GM19467 (cell line): ENCODE measurements at regions not wholly inside any gene's neighbourhood (a gene's known extent, or its start where the extent isn't known, plus 50 kb on each side); places are given as distances from the start of the nearest gene placed in this dataset.

Experiments used
- ATAC-seq: cut with Tn5 transposase; IDR thresholded peaks from one replicate; pipeline ENCODE4 v1.9.1; 2021; ENCODE audit warnings: mild to moderate bottlenecking, moderate library complexity; ENCODE audit not compliant: unreplicated experiment

DNA sequence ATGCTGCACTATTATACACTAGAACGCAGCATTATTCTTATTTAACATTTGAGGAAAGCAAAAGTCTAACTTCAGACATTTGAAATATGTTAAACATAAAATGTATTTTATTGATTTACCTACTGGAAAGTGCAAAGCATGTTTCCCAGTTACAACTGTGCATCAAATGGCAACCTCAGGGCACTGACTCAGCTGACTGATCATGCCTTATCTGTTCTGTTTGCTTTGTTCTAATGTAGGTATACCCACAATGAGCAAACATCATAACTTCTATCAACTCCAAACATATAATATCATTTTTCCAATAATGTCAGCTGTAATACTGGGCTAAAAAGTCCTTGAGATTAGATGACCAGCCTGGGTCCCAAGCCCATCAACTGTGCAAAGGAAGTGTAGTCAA is 431.0 kb downstream of the FOXG1 start:
- ATAC-seq = no peak

DNA sequence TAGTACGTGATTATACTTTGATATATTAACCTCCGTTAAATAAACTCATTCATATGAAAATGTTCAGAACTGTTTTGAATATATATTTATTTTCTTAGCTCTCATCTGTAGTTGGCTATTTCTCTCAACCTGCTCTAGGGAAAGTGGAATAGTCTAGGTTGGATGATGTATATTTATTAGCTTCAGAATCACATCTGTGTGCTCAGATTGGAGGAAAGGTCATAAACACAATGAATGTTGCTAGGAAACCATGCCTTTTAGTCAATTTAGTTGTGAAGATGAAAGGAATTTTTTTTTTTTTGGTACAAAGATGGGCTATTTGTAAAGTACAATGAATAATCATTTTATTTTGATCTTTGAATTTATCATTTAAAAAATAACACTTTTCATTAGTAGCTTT is 439.1 kb downstream of the FOXG1 start:
- ATAC-seq = no peak

DNA sequence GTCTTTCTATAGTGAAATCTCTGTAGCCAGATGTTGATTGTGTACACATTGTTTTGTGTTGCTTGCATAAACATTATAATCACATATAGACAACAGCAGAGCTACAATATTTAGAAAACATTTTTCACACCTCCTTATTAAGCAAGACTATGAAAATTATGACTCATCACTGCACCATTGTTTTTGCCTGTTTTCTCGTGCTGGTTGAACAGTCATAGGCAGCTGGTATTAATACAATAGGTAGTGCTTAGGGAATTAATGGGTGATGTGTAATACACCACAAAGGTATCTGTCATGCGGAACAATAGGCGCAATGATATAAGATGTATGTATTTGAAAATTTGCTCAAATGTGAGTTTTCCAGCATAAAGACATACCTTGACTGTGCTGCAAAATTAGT is 449.3 kb downstream of the FOXG1 start:
- ATAC-seq = no peak

DNA sequence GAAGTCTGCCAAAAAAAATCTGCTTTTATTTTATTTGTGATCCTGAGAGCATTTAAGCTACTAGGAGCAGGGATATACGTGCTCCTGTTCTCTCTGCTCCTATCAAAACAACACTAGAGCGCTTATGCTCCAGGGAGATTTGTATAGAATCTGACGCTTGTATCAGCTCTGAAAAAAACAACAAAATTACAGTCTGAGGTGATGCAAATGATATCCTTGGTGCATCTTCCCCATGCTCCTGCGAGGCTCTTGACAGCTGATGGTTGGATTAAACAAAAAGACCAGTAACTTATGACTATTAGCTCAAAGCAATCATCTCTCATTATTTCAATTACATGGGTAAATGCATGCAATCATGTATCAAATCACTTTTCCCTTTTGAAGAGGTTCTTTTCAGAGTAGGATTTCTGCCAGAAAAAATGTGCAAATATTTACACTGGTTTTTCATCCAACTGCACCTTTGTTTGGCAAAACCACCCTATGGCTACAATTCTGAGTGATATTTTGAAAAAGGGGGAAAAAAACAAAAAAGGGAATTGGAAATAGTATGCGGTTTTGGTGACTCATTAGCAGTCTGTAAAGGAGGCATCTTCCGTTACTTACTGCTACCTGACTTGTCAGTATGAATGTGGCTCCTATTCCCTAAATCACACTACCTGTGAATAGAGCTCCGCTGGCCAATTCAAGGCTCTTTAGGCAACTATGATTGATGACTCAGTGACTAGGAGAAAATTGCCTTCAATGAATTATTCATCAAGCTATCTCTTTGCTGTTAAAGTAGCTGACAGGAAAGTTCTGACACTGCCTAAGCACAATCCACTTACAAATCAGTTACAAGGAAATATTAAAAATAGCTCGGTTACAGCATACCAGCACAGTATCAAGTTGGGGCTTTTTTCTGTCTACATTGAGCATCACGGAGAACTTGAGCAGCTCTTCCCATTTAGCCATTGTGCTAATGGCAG is 450.0 kb downstream of the FOXG1 start:
- ATAC-seq = no peak

DNA sequence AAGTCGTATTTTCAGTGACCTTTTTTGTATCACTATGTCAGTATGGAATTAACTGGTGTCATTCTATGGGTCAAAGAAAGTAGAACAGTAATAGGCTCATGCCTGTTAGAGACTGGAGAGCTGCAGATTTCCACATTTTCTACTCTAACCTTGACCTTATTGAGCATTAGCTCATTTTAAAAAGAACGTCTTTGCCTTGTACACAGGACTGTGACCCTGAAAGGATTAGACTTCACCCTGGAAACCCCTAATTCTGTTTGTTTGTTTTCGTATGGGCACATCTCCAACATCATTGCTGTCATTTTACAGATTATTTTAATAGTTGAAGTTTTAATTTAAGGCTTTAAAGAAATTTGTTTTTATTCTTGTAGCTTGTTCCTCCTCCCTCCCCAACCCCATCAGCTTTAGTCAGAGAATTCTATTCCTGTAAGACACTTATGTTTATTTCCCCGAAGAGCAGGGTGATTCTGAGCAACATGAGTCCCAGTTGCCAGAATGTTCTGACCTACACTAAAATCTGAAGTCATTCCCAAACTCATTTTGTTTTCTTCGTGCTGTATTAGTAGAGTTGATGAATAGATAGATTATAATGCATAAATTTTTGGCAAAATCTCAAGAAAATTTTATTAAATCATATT is 451.3 kb downstream of the FOXG1 start:
- ATAC-seq = no peak

DNA sequence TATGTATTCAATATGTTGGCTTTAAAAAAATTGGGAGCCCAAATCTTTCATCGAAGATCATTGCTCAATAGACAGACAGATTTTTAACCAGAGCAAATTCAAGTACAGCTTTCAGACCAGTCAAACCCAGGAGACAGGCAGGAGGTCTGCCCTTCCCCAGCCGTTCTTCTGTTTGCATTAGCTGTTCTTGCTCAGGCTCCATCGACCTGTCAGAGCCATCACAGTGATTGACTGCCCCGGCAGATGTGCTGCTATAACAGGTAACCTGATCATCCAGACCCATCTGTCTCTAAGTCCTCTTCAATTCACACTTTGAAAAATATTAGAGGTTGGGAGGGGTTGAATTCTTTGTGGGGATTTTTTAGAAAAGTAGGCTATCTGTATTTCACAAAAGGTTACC is 453.5 kb downstream of the FOXG1 start:
- ATAC-seq = no peak

DNA sequence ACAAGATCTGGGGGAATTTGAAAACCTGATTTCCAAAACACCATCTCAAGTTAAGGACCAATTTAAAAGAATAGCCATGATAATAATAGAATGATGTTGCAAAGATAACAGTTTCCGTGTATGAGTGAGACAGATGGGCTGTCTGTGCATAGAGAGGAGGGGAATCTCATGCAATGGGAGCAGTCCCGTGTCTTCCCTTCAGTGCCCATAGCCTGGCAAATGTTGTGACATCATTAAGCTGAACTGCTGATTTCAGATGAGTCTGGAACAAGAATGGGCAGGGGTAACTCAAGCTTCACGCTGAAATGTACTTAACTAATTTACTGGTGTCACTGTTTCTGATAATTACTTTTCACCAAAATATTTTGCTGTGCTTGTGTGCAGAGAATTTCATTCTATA is 454.0 kb downstream of the FOXG1 start:
- no peak for ATAC-seq

DNA sequence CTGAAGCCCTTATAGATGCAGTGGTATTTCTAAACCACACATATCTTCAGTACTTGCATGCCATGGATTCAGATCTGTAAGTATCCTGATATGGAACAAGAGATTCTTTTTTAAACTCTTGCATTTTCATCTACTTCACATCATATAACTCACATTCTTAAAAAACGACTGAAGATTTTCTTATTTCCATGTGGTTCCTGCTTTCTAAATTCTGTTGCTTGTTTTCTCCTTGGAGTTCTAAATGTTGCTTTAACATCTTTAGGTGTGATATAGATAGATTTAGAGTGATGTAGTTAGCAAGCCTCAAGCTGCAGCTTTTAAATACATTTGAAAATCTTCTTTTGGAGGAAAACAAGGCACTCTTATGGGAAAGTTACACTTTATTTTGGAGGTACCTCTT is 455.4 kb downstream of the FOXG1 start:
- ATAC-seq = no peak

DNA sequence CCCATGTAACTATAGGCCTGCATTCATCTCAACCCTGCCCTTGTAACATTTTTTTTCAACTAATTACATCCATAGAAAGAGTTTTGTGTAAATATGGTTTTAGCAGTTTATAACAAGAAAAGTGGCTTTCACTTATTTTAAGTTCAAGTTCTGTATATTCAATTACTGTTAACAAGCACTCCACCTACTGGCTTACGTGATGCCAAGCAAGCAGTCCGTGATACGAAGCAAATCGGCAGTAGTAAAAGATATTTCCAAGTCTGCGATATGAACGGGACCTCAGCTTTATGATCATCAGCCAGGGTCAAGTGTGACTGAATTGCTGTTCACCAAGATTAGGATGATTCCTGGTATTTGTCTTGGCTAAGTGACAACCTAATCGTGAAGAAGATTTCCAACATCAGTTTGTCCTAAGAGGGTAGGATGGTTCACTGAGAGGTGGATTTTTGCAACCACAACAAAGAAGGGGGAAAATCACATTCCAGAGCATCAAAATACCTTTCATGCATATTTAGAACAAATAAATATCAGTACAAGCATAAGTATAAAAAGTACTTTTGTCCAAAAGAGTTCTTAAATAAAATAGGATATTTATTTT is 456.2 kb downstream of the FOXG1 start:
- ATAC-seq = no peak

DNA sequence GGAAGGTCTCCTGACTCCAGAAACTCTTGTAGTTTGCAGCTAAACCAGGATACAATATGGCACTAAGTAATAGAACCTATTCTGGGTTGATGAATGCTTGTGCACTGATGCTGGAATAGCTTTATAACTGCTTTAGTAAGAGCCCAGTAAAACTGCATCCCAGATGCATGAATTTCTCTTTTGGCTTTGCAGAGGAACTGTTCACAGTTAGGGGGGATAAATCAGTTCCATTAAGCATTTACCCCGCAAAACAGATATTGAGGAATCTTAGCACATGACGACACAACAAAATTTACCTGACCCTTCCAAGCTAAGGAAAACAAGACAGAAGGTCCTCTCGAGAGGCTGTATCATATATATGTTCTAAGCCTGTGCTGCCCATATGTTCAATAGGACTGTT is 457.4 kb downstream of the FOXG1 start:
- no peak for ATAC-seq

DNA sequence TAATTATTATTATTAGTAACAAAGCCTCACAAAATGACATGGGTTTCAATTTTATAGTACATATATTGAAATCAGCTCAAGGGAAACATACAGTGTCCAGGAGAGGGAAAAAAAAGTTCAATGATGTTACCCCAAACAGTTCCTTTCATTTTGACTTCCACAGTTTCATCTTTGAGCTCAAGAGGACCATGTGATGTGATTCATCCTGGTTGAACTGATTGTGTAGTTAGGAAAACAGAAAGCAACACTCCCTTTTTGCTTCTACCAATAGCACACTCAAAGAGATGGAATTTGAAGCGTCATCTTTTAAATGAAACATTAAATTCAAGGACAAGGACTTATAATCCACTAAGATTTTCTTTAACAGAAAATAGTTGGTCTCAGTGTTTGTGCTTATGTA is 461.0 kb downstream of the FOXG1 start:
- ATAC-seq = no peak

DNA sequence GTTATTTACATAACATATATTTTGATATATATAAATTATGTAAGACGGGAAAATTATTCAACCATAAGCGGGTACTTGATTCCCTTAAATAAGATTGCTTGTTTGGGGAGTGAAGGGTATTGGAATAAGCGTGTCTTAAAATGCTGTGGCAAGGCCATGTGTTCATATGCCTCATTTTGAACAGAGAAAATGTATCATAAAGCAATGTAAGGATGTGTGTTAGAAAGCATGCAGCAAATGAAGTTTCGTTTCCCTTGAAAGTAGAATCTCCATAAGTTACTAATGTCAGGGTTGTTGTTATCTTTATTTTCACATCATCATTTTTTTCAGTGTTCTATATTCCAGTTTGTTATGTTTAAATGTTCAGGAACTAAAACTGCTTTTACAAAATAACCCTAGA is 465.6 kb downstream of the FOXG1 start:
- no peak for ATAC-seq

DNA sequence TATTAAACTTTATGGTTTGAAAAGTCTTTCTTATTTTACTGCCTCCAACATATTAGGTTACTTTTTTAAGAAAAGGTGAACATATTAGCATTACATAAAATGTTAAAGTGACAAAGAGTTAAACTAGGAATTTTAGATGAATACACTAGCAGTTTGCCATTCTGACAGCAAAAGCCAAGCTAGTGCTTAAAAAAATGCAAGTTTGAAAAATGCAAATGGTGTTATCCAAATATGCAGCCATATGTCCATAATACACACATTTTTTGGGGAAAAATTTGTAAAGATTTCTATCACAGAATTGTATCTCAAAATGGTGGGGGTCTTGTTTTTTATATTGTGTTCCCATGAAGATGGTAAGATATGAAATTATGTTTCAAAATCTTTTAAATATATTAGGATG is 466.1 kb downstream of the FOXG1 start:
- no peak for ATAC-seq

DNA sequence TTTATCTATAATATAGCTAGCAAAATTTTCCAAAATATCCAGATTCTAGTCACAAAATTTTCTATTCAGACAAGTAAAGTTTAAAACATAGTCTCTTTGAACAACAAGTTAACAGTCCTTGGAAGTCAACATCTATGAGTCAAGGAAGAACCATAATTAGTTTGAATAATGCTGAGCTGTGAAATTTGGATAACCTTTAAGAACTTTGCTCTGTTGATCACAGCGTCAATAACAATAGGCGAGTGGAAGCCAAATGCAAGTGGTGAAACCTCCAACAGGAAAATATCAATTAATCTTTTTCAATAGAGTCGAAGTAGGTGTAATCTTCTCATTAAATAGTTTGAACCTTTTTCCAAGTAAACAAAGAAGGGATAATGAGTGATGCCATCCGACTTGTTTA is 466.6 kb downstream of the FOXG1 start:
- ATAC-seq = no peak

DNA sequence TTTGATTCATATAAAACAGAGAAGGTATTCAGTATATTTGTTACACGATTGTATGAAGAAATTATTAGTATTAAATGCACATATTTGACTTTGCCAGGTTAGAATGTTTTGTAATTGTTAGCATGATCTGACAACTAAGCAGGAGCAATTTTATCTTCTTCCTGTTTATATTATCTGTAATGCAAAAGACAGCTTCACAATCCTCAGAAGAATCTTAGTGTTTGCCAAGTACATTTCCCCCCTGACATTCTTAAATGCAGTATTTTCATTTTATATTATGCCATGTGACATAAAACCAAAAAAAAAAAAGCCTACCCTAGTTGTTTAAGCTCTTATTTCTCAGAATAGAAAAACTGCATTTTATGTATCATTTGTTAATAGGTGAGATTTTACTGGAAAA is 469.4 kb downstream of the FOXG1 start:
- no peak for ATAC-seq

DNA sequence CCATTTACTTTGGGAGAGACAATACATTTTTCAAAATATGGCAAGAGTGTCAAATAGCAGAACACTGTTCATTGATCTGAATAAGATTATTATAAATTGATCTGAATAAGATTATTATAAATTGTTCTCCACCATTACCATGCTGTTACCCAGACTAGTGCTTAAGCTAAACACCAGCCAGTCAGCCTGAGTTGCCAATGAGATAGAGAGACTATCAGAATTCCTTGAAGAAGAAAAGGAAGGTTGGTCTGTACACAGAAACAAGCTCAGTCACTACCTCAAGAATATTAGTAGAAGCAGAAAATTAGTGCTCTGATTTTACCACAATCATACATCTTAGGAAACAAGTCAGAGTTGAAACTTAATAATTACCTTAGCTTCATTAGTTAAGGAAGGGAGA is 469.8 kb downstream of the FOXG1 start:
- ATAC-seq = no peak

DNA sequence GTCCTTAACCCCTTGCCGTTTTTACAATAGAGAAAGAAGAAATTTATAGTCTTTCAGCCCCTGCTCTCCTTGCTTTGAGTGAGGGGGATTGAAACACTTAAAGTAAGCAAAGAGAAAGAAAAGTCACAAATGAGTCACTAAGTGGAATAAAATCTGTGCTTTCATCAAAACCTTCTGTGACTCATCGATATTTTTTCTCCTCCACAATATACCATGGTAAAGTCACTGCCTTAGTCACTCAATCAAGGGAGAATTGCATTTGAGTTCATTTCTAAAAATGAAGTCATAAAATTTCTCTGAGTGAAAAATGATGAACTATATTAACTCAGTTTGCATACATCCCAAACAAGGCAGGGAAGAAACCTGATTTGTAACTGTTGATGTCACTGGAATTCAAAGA is 470.3 kb downstream of the FOXG1 start:
- no peak for ATAC-seq

DNA sequence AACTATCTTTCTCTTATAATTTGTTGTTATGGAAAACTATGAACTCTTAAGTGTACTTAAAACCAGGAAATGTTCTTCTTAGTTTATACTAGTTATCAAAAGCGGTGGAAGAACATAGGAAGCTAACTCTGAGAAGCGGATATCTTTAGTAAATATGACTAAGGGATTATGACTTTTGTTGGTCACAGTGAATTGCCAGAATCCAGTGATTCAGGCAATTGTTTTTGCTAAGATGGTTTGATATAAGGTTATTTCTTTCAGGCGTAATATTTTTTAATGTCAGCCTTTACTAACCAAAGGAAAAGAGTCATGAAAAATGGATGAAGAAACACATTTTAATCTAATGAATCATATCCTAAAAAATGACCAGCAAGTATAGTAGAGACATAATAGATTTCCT is 473.5 kb downstream of the FOXG1 start:
- no peak for ATAC-seq

DNA sequence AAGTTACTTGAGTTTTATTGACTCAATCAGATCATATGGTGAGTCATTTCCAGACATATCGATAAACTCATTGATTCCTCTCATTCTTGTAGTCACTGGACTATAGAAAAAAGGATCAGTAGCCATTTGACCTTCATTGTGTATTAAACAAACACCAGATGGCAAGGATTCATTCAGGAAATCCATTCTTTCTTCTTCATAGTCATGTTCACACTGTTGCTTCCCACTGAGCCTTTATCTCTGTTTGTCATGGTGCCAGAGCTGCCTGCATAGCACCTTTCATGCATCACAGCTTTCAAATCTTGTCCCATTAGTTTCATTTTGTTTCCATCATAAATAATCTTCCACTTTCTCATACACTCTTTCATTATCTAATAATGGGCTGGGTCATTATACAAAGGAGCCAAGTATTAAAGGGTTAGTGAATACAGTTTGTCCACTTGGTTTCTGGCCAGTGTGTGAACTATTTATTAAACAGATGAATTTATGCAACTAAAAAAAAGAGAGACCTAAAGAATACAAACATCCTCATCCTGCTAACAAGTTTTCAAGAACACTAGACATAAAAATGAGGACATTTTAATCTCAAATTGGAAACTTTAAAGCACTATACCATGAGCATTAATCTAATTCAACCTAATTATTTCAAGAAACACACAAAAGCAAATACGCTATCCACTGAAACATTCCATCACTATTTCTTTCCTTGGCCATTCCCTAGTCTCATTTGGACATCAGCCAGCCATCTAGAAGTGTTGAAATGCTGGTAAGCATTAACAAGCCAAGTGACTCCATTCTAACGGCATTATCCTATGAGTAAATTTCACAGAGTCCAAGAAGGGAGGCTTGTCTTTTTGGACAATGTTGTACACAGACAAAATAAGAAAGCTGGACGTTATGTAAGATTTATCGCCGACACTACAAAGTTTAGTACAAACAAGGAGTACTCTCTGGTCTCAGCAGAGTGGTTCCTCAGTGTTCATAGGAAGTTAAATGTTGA is 476.5 kb downstream of the FOXG1 start:
- ATAC-seq = no peak

DNA sequence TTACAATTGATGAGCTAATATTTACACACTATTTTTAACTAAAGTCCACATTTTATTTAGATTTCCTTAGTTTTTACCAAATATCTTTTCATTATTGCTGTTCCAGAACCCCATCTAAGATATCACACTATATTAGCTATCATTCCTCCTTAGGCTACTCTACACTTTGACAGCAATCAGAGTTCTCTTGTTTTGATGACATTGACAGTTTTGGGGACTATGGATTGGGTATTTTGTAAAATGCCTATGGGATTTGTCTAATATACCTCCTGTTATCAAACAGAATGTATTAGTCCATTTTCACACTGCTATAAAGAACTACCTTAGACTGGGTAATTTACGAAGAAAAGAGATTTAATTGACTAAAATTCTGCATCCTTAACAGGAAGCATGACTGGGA is 489.1 kb downstream of the FOXG1 start:
- no peak for ATAC-seq

DNA sequence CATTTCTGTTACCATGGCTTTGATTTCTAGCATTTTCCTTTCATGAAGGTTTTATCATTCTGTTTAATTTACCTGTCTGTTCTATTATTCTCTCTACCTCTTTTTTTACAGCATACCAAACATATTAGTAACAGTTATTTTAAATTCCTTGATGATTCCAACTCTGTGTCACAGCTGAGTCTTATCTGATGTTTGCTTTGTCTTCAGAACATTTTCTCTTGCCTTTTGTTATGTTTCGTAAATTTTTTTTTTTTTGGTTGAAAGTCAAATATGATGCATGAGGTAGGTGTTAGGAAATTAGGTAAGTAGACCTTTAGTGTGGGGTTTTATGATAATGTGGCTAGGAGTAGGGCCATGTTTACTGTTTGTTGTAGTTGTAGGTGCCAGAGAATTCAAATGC is 496.4 kb downstream of the FOXG1 start:
- ATAC-seq = no peak
